Testis (tissue), 2 donors: ENCODE measurements at regions not wholly inside any gene's neighbourhood (a gene's known extent, or its start where the extent isn't known, plus 50 kb on each side); places are given as distances from the start of the nearest gene placed in this dataset.

Source experiments
- POLR2A ChIP-seq: fragments of 450-650 bp; IDR thresholded peaks from one replicate; pipeline ENCODE4 v1.6.1; 2017; ENCODE audit warnings: antibody characterized with exemption, mild to moderate bottlenecking, moderate library complexity
- TF ChIP-seq, protein P1 (sequence below), 3 experiments: fragments of 450-650 bp in 2 of 3; fragments of 200-600 bp in 1 of 3; sonication (generic) in 1 of 3; IDR thresholded peaks; one replicate each; pipeline ENCODE4 v1.5.1; 2016 to 2019; ENCODE audit warnings: antibody characterized with exemption in 3 of 3, mild to moderate bottlenecking in 2 of 3, moderate library complexity in 1 of 3

- TF ChIP-seq, protein P1, sequence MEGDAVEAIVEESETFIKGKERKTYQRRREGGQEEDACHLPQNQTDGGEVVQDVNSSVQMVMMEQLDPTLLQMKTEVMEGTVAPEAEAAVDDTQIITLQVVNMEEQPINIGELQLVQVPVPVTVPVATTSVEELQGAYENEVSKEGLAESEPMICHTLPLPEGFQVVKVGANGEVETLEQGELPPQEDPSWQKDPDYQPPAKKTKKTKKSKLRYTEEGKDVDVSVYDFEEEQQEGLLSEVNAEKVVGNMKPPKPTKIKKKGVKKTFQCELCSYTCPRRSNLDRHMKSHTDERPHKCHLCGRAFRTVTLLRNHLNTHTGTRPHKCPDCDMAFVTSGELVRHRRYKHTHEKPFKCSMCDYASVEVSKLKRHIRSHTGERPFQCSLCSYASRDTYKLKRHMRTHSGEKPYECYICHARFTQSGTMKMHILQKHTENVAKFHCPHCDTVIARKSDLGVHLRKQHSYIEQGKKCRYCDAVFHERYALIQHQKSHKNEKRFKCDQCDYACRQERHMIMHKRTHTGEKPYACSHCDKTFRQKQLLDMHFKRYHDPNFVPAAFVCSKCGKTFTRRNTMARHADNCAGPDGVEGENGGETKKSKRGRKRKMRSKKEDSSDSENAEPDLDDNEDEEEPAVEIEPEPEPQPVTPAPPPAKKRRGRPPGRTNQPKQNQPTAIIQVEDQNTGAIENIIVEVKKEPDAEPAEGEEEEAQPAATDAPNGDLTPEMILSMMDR (IDR thresholded peaks at IDR 0.05) = no peak
- no peak for TF ChIP-seq POLR2A
Observed at GRCh38 chr17:14803826-14804225, 461.3 kb downstream of the PMP22 start.
